ENCODE measurements at regions not wholly inside any gene's neighbourhood (a gene's known extent, or its start where the extent isn't known, plus 50 kb on each side); places are given as distances from the start of the nearest gene placed in this dataset.

DNA sequence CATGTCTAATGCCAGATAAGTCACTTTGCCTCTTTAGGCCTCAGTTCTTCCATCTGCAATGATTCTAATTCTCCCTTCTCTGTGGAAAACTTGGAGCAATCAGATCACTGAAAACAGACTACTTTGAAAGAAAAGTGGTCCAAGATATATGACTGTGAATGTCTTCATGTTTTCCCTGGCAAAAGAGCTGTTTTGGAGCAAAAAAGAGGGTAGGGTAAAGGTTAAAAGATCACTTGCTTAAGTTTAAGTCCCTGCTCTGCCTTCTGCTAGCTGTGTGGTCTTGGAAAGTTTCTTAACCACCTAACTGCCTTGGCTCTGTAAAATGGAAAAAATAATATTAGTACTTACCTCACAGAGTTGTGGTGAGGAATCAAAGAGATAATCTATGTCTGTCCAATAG lies 140.3 kb upstream of the PAK3 start:
- in situ Hi-C loops (cut with HindIII; ENCODE audit: low sequenced_read_pairs), result no loop called here
- H3K4me3 ChIP-seq (ENCODE audit: low read depth, low read length), result no peak overlapping the region
- no peak for DNase-seq (ENCODE audit: low read depth, low spot score)
- TF ChIP-seq, protein P1, sequence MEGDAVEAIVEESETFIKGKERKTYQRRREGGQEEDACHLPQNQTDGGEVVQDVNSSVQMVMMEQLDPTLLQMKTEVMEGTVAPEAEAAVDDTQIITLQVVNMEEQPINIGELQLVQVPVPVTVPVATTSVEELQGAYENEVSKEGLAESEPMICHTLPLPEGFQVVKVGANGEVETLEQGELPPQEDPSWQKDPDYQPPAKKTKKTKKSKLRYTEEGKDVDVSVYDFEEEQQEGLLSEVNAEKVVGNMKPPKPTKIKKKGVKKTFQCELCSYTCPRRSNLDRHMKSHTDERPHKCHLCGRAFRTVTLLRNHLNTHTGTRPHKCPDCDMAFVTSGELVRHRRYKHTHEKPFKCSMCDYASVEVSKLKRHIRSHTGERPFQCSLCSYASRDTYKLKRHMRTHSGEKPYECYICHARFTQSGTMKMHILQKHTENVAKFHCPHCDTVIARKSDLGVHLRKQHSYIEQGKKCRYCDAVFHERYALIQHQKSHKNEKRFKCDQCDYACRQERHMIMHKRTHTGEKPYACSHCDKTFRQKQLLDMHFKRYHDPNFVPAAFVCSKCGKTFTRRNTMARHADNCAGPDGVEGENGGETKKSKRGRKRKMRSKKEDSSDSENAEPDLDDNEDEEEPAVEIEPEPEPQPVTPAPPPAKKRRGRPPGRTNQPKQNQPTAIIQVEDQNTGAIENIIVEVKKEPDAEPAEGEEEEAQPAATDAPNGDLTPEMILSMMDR (IDR thresholded peaks at IDR 0.05; ENCODE audit: low read depth, low read length), result no peak

DNA sequence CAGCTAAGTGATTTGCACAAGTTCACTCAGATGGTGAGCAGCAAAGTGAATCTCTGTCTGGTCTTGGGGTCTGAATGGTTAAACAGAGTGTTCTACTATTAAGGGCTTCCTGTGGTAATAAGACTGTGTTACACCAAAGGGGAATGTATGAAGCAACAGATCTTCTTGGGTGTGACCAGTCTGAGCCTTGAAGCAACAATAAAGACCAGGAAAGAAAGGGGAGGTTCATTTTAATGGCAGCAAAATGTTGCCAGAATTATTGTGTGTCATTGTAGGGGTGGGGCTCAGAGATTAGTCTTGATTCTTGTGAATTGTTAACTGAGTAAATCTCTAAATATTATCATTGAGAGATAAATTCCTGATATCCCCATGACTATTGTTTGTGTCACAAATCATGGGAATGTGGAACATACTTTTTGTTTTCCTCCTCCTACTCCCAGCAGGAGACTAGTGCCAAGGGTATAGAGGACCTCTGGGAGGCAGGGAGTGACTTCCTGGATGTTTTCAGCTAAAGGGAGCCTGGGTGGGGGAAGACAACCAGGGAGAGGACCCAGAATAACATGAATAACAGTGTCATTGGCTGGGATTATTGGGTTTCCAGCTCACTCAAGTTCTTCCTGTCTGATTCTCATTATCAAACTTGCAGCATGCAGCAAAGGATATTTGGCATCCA lies 141.4 kb upstream of the PAK3 start:
- TF ChIP-seq, protein P1 (IDR thresholded peaks at IDR 0.05; ENCODE audit: low read depth, low read length), result no peak
- no peak for DNase-seq (ENCODE audit: low read depth, low spot score)
- in situ Hi-C loops (cut with HindIII; ENCODE audit: low sequenced_read_pairs), result no loop called here
- no peak overlapping the region for H3K4me3 ChIP-seq (ENCODE audit: low read depth, low read length)

DNA sequence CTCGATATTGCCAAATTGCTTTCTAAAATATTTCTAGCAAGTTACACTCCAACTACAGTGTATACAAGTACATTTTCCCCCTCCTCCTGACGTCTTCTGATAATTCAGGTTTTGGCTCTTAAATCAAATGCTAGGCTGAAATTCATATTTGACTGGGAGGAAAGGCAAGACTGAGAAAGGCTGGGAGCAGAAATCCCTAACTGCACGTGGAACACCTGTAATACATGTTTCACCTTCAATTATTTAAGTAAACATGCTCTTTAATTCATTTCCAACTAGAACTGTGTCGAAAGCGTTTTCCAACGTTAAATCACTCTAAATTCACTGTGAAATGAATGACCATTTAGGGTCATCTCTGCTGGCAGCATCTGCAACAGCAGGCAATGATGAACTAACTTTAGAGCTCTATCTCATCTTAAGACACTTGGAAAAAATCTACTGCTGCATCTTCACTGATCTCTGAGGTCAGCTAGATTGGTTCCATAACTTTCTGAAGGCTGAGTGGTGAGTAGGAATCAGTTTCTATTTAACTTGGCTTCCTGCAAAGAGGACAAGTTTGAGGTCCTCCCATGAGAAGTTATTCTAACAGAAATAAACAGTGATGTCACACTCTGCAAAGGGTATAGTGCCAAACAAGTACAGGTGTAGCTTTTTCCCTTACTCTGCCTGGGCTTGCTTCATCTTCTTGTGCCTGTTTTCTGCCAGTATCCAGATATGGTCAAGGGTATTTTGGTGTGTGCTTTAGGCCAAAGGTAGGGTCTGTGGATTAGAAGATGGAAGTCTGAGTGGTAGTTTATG lies 144.3 kb upstream of the PAK3 start:
- DNase-seq (ENCODE audit: low read depth, low spot score), result no peak
- H3K4me3 ChIP-seq (ENCODE audit: low read depth, low read length), result no peak overlapping the region
- TF ChIP-seq, protein P1 (IDR thresholded peaks at IDR 0.05; ENCODE audit: low read depth, low read length), result no peak
- in situ Hi-C loops (cut with HindIII; ENCODE audit: low sequenced_read_pairs), result no loop called here

DNA sequence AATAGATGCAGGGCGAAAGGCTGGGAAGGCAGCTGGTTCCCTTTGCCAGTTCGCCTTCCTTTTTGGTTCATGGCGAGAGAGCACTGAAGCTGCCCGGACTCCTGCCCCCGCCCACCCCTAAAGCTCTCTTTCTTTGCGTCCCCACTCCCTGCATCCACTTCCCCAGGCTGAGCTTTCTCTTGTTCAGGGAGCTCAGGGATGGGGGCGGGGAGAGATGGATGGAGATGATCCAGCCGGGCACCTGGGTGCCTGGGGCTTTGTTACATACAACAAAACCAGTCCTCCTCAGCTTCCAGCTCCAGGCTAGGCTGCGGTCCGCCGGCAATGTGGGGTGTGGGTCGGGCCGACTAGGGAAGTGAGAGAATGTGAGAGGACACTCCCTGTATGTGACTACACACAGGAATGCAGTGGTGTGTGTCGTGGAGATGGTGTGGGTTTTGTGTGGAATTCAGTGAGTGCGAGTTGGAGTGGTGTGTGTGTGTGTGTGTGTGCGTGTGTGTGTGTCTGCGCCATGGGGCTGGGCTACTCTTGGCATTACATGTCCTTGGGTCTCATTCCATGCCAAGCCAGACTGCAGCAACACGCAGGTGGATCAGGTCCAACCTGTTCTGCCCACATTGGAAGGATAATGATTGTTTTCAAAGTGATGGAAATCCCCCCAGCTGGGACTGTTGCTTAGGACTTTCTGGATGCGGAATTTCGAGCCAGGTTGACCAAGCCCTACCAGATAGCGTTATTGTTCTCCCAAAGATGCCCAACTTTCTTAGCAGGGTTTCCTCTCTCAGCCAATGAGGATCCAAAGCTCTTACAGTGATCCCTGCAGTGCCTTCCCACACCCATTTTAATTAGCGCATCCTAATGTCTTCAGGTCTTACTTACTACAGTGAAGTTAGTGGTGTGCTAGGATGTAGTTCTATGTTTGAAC lies 149.4 kb upstream of the CHRDL1 start:
- in situ Hi-C loops (cut with HindIII; ENCODE audit: low sequenced_read_pairs), result no loop called here
- TF ChIP-seq, protein P1 (IDR thresholded peaks at IDR 0.05; ENCODE audit: low read depth, low read length), result no peak
- peak overlapping the region; percentile 27 for H3K4me3 ChIP-seq (ENCODE audit: low read depth, low read length)
- DNase-seq (ENCODE audit: low read depth, low spot score), result peak; percentile 7

DNA sequence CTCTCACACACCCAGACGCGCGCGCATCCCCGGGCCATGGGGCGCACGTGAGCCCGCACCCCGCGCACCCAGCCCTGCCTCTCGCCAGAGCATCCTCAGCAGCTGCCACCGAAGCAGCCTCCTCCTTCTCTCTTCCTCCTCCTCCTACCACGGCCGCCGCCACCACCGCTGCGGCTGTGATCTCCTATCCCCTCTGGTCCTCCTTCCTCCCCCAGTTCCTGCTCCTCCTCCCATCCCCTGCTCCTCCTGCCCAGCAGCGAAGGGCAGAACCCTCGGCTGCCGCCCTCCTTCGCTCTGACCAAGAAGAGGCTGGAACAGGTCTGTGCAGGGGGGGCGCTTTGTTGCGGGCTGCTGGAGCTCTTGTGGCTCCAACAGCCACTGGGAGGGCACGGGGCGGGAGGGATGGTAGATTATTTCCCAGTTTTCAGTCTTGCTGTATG lies 148.7 kb upstream of the CHRDL1 start:
- TF ChIP-seq, protein P1 (IDR thresholded peaks at IDR 0.05; ENCODE audit: low read depth, low read length), result no peak
- in situ Hi-C loops (cut with HindIII; ENCODE audit: low sequenced_read_pairs), result no loop called here
- peak overlapping the region; percentile 27 for H3K4me3 ChIP-seq (ENCODE audit: low read depth, low read length)
- DNase-seq (ENCODE audit: low read depth, low spot score), result peak; percentile 0

DNA sequence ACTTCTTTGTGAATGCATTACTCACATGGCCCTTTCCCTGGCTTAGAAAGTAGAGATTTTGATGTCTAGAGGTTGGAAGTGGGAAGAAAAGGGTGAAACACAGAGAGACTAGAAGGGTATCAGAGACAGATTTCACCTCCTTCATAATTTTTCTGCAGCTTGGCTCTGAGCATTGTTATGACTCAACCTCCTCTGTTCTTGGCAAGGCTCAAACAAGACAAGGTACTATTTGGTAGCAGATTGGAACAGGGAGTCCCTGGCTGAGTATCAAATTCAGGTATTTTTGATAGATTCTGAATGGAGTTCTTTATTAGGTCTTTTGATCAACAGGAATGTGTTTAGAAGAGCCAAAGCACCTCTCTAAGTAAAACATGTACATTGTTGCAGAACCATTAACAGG lies 146.3 kb upstream of the CHRDL1 start:
- no peak overlapping the region for H3K4me3 ChIP-seq (ENCODE audit: low read depth, low read length)
- TF ChIP-seq, protein P1 (IDR thresholded peaks at IDR 0.05; ENCODE audit: low read depth, low read length), result no peak
- in situ Hi-C loops (cut with HindIII; ENCODE audit: low sequenced_read_pairs), result no loop called here
- DNase-seq (ENCODE audit: low read depth, low spot score), result peak; percentile 3

Measured in astrocyte of the spinal cord (primary cell).